SU-DHL-6 (cell line): ENCODE measurements at regions not wholly inside any gene's neighbourhood (a gene's known extent, or its start where the extent isn't known, plus 50 kb on each side); places are given as distances from the start of the nearest gene placed in this dataset.

Experiments used
- EZH2phosphoT487 ChIP-seq: fragments of 200-600 bp; sonication (generic), shearing (Covaris generic); conservative IDR thresholded peaks from 2 replicates; pipeline ENCODE4 v1.6.1; 2018; ENCODE audit warnings: mild to moderate bottlenecking, antibody characterized with exemption, low read length, moderate library complexity, mixed read lengths
- TF ChIP-seq, protein P1 (sequence below): fragments of 200-600 bp; sonication (generic); IDR thresholded peaks from one replicate; pipeline ENCODE4 v1.5.1; 2017; ENCODE audit warnings: antibody characterized with exemption, mild to moderate bottlenecking, low read length, moderate library complexity; ENCODE audit not compliant: insufficient read depth, poor library complexity, severe bottlenecking

DNA sequence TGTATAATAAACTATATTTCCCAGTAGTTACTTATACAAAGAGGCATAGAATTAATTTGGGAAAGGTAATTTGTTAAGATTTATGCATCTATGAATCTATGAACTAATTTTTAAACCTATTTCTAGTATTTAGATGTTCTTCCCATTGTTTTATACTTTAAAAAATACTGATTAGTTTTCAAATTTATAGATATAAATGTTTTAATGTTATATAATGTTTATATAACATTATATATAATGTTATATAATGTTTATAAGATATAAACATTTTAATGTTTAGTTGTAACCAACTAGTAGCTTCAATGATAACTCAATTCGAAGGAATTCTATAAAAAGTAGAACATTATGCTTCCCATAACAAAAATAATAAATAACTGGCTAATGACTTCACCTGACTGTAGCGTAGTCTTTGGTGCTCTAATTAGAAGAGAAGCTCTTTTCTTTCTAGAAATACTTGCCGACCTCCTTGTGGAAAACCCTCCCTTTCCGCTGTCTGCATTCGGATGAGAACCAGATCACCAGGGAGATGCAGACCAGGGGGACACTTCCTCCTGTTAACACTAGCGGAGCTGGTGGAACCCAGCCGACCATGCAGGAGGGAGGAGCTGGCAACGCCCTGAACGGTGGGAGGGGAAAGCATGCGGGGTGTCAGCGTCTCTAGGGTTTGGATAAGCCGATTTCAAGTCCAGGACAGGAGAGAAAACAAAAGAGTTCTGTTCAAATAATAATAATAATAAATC lies 158.4 kb downstream of the OR2B2 start:
- TF ChIP-seq, protein P1, sequence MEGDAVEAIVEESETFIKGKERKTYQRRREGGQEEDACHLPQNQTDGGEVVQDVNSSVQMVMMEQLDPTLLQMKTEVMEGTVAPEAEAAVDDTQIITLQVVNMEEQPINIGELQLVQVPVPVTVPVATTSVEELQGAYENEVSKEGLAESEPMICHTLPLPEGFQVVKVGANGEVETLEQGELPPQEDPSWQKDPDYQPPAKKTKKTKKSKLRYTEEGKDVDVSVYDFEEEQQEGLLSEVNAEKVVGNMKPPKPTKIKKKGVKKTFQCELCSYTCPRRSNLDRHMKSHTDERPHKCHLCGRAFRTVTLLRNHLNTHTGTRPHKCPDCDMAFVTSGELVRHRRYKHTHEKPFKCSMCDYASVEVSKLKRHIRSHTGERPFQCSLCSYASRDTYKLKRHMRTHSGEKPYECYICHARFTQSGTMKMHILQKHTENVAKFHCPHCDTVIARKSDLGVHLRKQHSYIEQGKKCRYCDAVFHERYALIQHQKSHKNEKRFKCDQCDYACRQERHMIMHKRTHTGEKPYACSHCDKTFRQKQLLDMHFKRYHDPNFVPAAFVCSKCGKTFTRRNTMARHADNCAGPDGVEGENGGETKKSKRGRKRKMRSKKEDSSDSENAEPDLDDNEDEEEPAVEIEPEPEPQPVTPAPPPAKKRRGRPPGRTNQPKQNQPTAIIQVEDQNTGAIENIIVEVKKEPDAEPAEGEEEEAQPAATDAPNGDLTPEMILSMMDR, result no peak
- no peak for TF ChIP-seq EZH2phosphoT487
